ENCODE measurements at regions not wholly inside any gene's neighbourhood (a gene's known extent, or its start where the extent isn't known, plus 50 kb on each side); places are given as distances from the start of the nearest gene placed in this dataset.
"Not testable (repeated sequence)": the region's sequence is repeated elsewhere in the genome, so short reads cannot be mapped to it uniquely, and the experiment has no call there.

DNA sequence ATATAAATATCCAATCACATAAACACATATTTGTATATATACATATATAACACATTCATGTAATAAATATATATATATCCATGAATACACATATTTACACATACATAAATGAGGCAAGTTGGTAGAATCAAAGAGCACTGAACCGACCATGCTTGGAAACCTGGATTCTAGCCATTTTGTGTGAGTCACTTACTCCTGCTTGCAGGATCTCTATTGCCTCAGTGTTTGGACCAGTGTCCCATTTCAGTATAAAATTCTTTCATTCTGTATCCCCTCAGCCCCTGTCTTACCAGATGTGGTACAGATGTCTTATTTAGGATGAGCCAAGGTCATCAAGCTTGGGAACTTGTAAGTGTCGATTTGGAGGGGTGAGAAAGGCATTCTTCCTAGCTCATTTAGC is 391.4 kb upstream of the FRG2C start:
- Histone ChIP-seq H3K4me3 (no peak overlapping the region), H3K4me1 (no peaks in the 10 kb centered on the region), H3K9me3 (no peaks in the 10 kb centered on the region), H3K36me3 (no peaks in the 10 kb centered on the region), H3K27me3 (no peaks in the 10 kb centered on the region), H3K27ac (no peak overlapping the region)
- ATAC-seq (peak; percentile 47), DNase-seq (peak in 1 of 4 donors; percentile 15)
- intact Hi-C loops (cut with DNase I) = no loop called here
- TF ChIP-seq, protein P1, sequence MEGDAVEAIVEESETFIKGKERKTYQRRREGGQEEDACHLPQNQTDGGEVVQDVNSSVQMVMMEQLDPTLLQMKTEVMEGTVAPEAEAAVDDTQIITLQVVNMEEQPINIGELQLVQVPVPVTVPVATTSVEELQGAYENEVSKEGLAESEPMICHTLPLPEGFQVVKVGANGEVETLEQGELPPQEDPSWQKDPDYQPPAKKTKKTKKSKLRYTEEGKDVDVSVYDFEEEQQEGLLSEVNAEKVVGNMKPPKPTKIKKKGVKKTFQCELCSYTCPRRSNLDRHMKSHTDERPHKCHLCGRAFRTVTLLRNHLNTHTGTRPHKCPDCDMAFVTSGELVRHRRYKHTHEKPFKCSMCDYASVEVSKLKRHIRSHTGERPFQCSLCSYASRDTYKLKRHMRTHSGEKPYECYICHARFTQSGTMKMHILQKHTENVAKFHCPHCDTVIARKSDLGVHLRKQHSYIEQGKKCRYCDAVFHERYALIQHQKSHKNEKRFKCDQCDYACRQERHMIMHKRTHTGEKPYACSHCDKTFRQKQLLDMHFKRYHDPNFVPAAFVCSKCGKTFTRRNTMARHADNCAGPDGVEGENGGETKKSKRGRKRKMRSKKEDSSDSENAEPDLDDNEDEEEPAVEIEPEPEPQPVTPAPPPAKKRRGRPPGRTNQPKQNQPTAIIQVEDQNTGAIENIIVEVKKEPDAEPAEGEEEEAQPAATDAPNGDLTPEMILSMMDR (IDR thresholded peaks at IDR 0.05) = no peak

DNA sequence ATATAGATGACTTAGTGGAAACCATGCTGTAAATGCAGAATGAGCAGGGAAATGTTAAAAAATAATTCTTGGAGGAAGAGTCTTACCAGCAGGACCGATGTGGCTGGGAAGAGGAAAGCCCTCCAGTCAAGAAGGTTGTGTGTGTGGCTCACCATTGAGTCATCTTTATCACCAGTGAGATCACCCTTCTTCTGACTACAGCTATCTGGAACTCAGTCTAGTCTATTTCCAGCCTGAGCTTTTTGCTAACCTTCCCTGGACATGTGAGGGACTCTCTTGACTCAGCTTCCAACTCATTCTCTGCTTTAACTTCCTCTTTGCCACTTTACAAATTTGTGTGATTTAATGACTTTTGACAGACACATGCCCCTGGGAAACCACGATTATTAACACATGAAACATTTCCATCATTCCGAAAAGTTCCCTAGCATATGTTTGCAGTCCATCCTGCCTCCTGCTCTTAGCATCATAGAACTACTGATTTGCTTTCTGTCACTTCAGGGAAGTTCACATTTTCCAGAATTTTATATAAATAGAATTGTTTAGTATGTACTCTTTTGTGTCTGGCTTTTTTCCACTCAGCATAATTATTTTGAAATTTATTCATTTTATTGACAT is 378.5 kb upstream of the FRG2C start:
- intact Hi-C loops (cut with DNase I); H3K27me3 ChIP-seq; H3K4me1 ChIP-seq; DNase-seq; H3K9me3 ChIP-seq; H3K36me3 ChIP-seq; H3K4me3 ChIP-seq; H3K27ac ChIP-seq: not testable (repeated sequence)
- peak; percentile 30 for ATAC-seq

DNA sequence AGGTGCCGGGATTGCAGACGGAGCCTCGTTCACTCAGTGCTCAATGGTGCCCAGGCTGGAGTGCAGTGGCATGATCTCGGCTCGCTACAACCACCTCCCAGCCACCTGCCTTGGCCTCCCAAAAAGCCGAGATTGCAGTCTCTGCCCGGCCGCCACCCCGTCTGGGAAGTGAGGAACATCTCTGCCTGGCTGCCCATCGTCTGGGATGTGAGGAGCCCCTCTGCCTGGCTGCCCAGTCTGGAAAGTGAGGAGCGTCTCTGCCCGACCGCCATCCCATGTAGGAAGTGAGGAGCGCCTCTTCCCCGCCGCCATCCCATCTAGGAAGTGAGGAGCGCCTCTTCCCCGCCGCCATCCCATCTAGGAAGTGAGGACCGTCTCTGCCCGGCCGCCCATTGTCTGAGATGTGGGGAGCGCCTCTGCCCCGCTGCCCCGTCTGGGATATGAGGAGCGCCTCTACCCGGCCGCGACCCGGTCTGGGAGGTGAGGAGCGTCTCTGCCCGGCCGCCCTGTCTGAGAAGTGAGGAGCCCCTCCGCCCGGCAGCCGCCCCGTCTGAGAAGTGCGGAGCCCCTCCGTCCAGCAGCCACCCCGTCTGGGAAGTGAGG is 375.1 kb upstream of the FRG2C start:
- peak in 1 of 4 donors; percentile 45 for DNase-seq
- H3K9me3 ChIP-seq; intact Hi-C loops (cut with DNase I): not testable (repeated sequence)

DNA sequence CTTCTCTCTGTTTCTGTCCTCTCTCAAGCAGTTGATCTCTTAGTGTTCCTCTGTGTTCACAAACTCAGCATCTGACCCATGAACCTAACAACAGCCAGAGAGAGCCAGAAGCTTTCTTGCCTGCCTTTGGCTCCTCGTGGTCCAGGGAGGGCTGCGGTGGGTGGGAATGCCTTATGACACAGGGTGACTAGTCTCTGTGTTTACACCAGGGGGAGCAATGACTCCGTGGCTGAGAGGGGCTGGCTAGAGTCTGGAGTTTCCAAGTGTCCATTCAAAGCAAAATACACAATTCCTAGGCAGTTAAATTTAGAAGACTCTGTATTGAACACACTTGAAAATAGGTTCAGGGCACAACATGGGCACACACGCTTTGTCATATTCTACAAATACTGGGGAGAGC is 370.0 kb upstream of the FRG2C start:
- Histone ChIP-seq H3K36me3 (no peaks in the 10 kb centered on the region), H3K4me3 (no peak overlapping the region), H3K27me3 (no peaks in the 10 kb centered on the region), H3K4me1 (no peaks in the 10 kb centered on the region), H3K9me3 (no peaks in the 10 kb centered on the region), H3K27ac (no peak overlapping the region)
- intact Hi-C loops (cut with DNase I) = no loop called here
- DNase-seq (peak; percentile 28 to 45 (median 38)), ATAC-seq (peak; percentile 100)
- TF ChIP-seq, protein P1 (IDR thresholded peaks at IDR 0.05) = peak; percentile 59 to 63

More for the DNA sequence above, 375.1 kb upstream of the FRG2C start:
- H3K4me1 ChIP-seq, ATAC-seq, H3K27me3 ChIP-seq, H3K4me3 ChIP-seq, H3K36me3 ChIP-seq, H3K27ac ChIP-seq: not testable (repeated sequence)

DNA sequence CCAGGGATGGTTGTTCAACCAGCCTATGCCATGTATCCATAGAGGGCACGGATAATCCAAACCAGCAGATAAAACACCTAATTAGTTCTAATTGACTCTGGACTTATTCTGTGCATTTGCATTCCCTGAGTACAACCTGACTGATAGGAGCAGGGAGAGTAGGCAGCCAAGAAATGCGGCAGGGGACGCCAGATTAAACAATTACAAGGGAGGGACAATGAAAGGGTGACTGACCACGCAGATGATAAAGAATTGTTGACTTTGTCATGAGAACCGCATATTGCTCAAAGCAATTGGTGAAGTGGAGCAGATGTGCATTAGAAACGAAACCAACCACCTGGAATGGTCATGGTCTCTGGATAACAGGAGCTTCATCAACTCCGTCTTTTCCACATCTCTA is 369.1 kb upstream of the FRG2C start:
- Histone ChIP-seq H3K4me1 (no peaks in the 10 kb centered on the region), H3K4me3 (no peak overlapping the region), H3K9me3 (no peaks in the 10 kb centered on the region), H3K27ac (no peak overlapping the region), H3K27me3 (no peaks in the 10 kb centered on the region), H3K36me3 (no peaks in the 10 kb centered on the region)
- ATAC-seq (no peak), DNase-seq (no peak)
- TF ChIP-seq, protein P1 (IDR thresholded peaks at IDR 0.05) = no peak
- intact Hi-C loops (cut with DNase I) = loop anchor here in 1 of 2 donors (5.0 kb wide), 1 partner anchor 132 kb away; no protein-coding TSS in a partner anchor

DNA sequence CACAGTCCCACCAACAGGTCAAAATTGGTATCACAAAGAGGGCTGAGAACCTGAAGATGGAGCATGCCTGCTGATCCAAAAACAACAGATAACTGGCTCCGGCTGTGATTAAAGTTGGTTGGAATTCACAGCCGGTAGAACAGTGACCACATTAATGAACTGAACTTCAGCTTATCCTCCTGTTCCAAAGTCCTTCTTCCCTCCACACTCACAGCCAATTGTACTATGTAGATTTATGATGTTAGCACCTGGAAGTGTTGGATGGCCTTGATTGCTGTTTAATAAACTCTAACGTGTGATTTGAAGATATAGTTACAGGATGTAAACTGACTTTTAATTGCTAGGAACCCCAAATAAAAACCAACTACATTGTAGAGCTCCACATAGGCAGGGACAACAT is 367.3 kb upstream of the FRG2C start:
- no peaks in the 10 kb centered on the region for H3K9me3 ChIP-seq
- H3K27ac ChIP-seq = no peak overlapping the region
- intact Hi-C loops (cut with DNase I) = loop anchor here in 1 of 2 donors (5.0 kb wide), 1 partner anchor 130 kb away; no protein-coding TSS in a partner anchor
- no peaks in the 10 kb centered on the region for H3K36me3 ChIP-seq
- no peaks in the 10 kb centered on the region for H3K27me3 ChIP-seq
- ATAC-seq (no peak), DNase-seq (no peak)
- no peak overlapping the region for H3K4me3 ChIP-seq
- H3K4me1 ChIP-seq = no peaks in the 10 kb centered on the region
- TF ChIP-seq, protein P1 (IDR thresholded peaks at IDR 0.05) = no peak

Measured in left lung (tissue), 4 donors.